Adrenal gland (tissue), 9 donors: ENCODE measurements at regions not wholly inside any gene's neighbourhood (a gene's known extent, or its start where the extent isn't known, plus 50 kb on each side); places are given as distances from the start of the nearest gene placed in this dataset.
"Not testable (repeated sequence)": the region's sequence is repeated elsewhere in the genome, so short reads cannot be mapped to it uniquely, and the experiment has no call there.

Source experiments
- DNase-seq, 7 donors: peaks; one replicate each; pipeline ENCODE4 v3.0.0-alpha.2; 2019 to 2020
- H3K27ac ChIP-seq, 5 donors: fragments of 200-600 bp; sonication (generic) in 4 of 5; 1 replicate in 3 of 5; 2 replicates in 2 of 5; pipeline versions ENCODE4 v1.5.1 to v1.8.0; 2016 to 2020; ENCODE audit warnings: mild to moderate bottlenecking in 1 of 5
- H3K27me3 ChIP-seq: fragments of 200-600 bp; 2 replicates; pipeline ENCODE4 v1.8.0; 2021
- H3K36me3 ChIP-seq, 2 donors: fragments of 200-600 bp; replicated peaks in 1 of 2; 1 replicate in 1 of 2; 2 replicates in 1 of 2; pipeline versions ENCODE4 v1.5.1 to v1.8.0; 2018 to 2022
- H3K4me1 ChIP-seq, 2 donors: fragments of 200-600 bp; replicated peaks in 1 of 2; 1 replicate in 1 of 2; 2 replicates in 1 of 2; pipeline versions ENCODE4 v1.5.1 to v1.8.0; 2018 to 2021
- H3K4me3 ChIP-seq, 4 donors: fragments of 200-600 bp; sonication (generic) in 3 of 4; one replicate each; pipeline ENCODE4 v1.5.1; 2016 to 2018
- H3K9me3 ChIP-seq, 3 donors: fragments of 200-600 bp; sonication (generic) in 1 of 3; replicated peaks in 1 of 3; 1 replicate in 2 of 3; 2 replicates in 1 of 3; pipeline versions ENCODE4 v1.5.1 to v1.8.0; 2016 to 2021
- CTCF ChIP-seq, 6 experiments: fragments of 450-650 bp in 4 of 6; fragments of 200-600 bp in 2 of 6; sonication (generic) in 1 of 6; IDR thresholded peaks; 1 replicate in 5 of 6; 2 replicates in 1 of 6; pipeline versions ENCODE4 v1.5.1 to v1.8.0; 2016 to 2021; ENCODE audit warnings: antibody characterized with exemption in 6 of 6, mild to moderate bottlenecking in 2 of 6, moderate library complexity in 1 of 6
- POLR2A ChIP-seq, 2 donors: fragments of 450-650 bp; IDR thresholded peaks; one replicate each; pipeline ENCODE4 v1.6.1; 2017; ENCODE audit warnings: antibody characterized with exemption in 2 of 2, mild to moderate bottlenecking in 2 of 2, moderate library complexity in 1 of 2
- WGBS, 4 donors: extraction: QIAGEN DNeasy Blood & Tissue Kit in 2 of 4; methylation state at CpG; one replicate each; pipeline versions ENCODE4 v1.1.5 to v1.1.7; 2013 to 2017; 5-methylcytosine and 5-hydroxymethylcytosine counted together
- intact Hi-C, 2 donors: fragments of 100-400 bp; cut with DNase I; formaldehyde crosslinking; loops; one replicate each; pipeline versions ENCODE4 v1.14.1 to v1.15.0; 2022 to 2023
- donor health status: healthy with polysubstance abuse.
- donor health status: Bipolar disorder and iron deficiency.
- donor health status: DM: yes; HTN: yes; CAD: no.
- donor health status: DM: no; HTN: no; CAD: no.
- donor health status: DM: no; HTN: no; CAD: no.

DNA sequence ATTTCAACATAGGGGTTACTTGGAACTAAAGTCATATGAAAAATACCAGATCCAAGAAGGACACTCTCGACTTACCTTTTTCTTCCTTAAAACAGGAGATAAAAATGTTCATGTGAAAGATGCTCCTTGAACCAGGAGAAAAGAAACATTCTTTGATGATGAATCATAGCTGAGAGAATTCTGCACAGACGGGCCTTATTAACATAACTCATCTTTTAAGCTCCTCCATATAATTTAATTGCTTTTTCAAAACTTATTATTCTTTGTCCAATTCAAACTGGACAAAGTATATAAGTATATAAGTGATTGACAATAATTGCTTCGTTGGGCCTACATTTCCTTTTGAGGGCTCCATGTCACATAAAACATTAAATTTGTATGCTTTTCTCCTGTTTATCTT is 945.2 kb upstream of the C9orf72 start:
- no peak for TF ChIP-seq POLR2A (IDR thresholded peaks at IDR 0.05)
- TF ChIP-seq CTCF (IDR thresholded peaks at IDR 0.05) = no peak
- no peaks in the 10 kb centered on the region for H3K9me3 ChIP-seq
- H3K27me3 ChIP-seq = no peaks in the 10 kb centered on the region
- intact Hi-C loops = no loop called here
- no peak for DNase-seq
- no peaks in the 10 kb centered on the region for H3K36me3 ChIP-seq
- WGBS, 4 donors = 44 to 55% (median 47%) methylated on average over 3 of the region's 3 CpGs
- H3K27ac ChIP-seq = no peak overlapping the region
- H3K4me3 ChIP-seq = no peak overlapping the region
- H3K4me1 ChIP-seq = no peaks in the 10 kb centered on the region

- H3K9me3 ChIP-seq, H3K27me3 ChIP-seq, DNase-seq, H3K27ac ChIP-seq, H3K4me1 ChIP-seq, H3K4me3 ChIP-seq, H3K36me3 ChIP-seq, intact Hi-C loops: not testable (repeated sequence)
- 70 to 82% (median 74%) methylated on average over 6 of the region's 6 CpGs for WGBS, 4 donors
These were observed 951.0 kb upstream of the C9orf72 start for GRCh38 chr9:28524309-28524708.

DNA sequence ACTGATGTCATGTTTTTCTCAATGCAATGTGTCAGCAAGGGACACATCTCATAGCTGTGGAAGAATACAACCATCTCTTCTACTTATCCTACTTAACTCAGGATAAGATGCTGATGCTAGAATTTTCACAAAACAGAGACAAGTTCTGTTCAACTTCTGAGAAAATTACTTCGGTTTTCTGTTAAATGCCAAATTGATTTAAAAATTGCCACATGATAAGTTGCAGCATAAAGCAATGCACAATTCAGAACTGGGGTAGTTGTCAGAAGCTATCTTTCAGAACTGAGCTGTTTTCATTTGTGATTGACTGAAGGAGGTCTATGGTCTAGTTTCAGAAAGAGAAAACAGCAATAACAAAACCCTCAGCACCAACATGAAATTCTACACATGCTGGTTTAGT is 954.8 kb upstream of the C9orf72 start:
- H3K27ac ChIP-seq = no peak overlapping the region
- H3K4me1 ChIP-seq = no peaks in the 10 kb centered on the region
- no peaks in the 10 kb centered on the region for H3K36me3 ChIP-seq
- intact Hi-C loops = no loop called here
- DNase-seq = no peak
- H3K9me3 ChIP-seq = no peaks in the 10 kb centered on the region
- no peaks in the 10 kb centered on the region for H3K27me3 ChIP-seq
- no peak overlapping the region for H3K4me3 ChIP-seq
- WGBS, 4 donors = 55 to 82% (median 72%) methylated on average over 1 of the region's 1 CpG
- TF ChIP-seq CTCF (IDR thresholded peaks at IDR 0.05) (no peak), POLR2A (IDR thresholded peaks at IDR 0.05) (no peak)

GRCh38 chr9:28538132-28538531 is 964.9 kb upstream of the C9orf72 start:
- H3K27ac ChIP-seq = no peak overlapping the region
- intact Hi-C loops = no loop called here
- H3K36me3 ChIP-seq = no peaks in the 10 kb centered on the region
- H3K4me3 ChIP-seq = no peak overlapping the region
- H3K4me1 ChIP-seq = no peaks in the 10 kb centered on the region
- 64 to 68% (median 65%) methylated on average over 3 of the region's 3 CpGs for WGBS, 4 donors
- no peak for TF ChIP-seq POLR2A (IDR thresholded peaks at IDR 0.05)
- TF ChIP-seq CTCF (IDR thresholded peaks at IDR 0.05) = no peak
- DNase-seq = no peak
- no peaks in the 10 kb centered on the region for H3K27me3 ChIP-seq
- no peaks in the 10 kb centered on the region for H3K9me3 ChIP-seq

- intact Hi-C loops = no loop called here
- no peak for TF ChIP-seq CTCF (IDR thresholded peaks at IDR 0.05)
- no peak for TF ChIP-seq POLR2A (IDR thresholded peaks at IDR 0.05)
- 50 to 79% (median 68%) methylated on average over 1 of the region's 1 CpG for whole genome bisulfite sequencing, 4 donors
These were observed 966.3 kb upstream of the C9orf72 start for GRCh38 chr9:28539434-28540070.

More at GRCh38 chr9:28539434-28540070, 966.3 kb upstream of the C9orf72 start:
- Histone ChIP-seq H3K27ac (no peak overlapping the region), H3K4me3 (no peak overlapping the region), H3K9me3 (no peaks in the 10 kb centered on the region), H3K4me1 (no peaks in the 10 kb centered on the region), H3K27me3 (no peaks in the 10 kb centered on the region), H3K36me3 (no peaks in the 10 kb centered on the region)
- no peak for DNase-seq
